ENCODE measurements at regions not wholly inside any gene's neighbourhood (a gene's known extent, or its start where the extent isn't known, plus 50 kb on each side); places are given as distances from the start of the nearest gene placed in this dataset.

- no peak for FAIRE-seq
These were observed 884.6 kb downstream of the TTLL7 start for GRCh38 chr1:83114136-83114834.

GRCh38 chr1:83113652-83114051, 885.3 kb downstream of the TTLL7 start:
- no peak for FAIRE-seq

DNA sequence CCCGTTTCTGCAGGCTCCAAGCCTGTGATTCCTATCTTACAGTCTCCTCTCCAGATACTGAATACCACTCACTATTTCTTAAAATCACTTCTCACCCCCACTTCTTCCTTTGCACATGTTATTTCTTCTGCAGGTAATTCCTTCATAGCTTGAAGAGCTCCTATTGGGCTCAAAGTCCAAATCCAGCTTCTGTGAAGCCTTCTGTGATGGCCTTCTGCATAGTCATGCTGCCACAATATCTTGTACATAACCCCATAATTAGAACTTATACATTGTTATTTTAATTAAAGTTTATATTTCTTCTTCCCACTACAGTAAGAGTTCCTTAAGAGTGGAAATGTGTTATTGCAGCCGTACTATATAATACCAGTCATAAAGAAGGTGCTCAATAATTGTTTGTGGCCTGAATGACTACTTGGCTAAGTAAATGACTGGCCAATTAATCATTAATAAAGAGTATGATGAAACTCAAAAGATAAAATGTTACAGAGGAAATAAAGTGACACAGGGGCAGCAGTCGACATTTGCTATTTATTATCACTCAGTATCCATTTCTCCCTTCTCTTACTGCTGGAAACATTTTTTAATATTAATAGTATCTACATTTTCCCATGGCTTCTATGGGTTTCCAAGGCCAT, 886.6 kb downstream of the TTLL7 start:
- FAIRE-seq, result no peak

DNA sequence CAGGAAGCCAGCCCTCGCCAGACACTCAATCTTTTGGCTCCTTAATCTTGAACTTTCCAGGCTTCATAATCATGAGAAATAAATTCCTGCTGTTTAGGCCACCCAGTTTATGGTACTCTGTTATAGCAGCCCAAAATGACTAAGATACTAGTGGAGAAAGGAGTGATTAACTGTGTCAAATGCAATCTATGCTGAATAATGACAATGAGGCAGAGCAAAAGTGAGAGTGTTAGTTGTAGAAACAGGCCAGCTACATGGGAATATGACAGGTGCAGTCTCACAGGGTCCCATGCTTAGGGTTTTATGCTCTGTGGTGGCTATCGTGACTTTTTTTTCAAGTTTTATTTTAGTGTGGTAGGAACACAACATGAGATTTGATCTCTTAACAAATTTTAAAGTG, 888.8 kb downstream of the TTLL7 start:
- no peak for FAIRE-seq

DNA sequence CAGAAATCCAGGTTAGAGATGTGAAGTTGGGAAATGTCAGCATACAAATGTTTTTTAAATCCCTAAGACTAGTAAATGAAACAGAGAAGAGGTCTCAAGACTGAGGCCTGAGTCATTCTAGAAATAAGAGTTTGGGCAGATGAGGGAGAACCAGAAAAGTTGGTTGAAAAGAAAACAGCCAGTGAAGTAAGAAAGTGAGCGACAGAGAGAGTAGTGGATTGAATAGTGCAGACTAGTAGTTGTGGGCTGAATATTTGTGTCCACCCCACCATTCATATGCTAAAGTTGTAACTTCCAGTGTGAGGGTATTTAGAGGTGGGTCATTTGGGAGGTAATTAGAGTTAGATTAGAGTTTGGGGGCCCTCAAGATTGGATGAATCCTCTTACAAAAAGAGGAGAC, 889.2 kb downstream of the TTLL7 start:
- no peak for FAIRE-seq

GRCh38 chr1:83104558-83104957, 894.4 kb downstream of the TTLL7 start:
- FAIRE-seq, result no peak

DNA sequence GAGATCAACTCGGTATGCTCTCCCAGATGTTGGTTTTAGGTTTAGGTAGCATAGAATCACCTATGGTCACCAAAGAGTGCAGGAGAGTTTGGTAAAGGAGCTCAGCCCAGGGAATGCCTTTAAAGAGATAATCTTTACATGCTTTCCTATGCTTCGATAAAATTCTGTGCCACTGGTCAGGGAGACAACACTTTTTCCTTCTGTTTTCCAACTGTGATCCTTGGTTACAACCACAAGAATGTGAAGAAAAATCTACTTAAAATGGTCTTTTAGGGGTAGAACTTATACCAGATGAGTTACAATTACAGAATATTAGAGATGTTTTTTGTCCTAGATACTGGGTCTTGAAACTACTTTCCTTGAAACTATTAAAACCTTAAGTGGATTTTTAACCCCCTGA, 895.6 kb downstream of the TTLL7 start:
- no peak for FAIRE-seq

GRCh38 chr1:83102630-83103071, 896.3 kb downstream of the TTLL7 start:
- no peak for FAIRE-seq

GRCh38 chr1:83101406-83101805, 897.5 kb downstream of the TTLL7 start:
- no peak for FAIRE-seq

DNA sequence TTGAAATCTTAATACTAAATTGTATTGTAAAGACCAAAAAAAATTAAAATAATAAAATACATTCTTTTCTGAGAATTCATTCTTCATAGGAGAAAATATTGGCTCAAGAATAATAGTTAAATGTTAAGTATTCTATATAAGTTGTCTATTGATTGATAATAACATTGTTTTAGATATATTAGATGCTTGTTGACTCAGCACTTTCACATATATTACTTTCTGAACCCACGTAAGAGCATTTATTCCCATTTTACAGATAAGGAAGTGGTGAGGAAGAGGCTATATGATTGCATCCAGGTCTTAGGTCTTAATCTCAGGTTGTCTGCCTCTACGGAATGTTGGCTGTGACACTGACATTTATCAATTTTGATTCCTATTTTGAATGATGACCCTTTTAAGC, 898.8 kb downstream of the TTLL7 start:
- FAIRE-seq, result no peak

GRCh38 chr1:83098791-83099190, 900.1 kb downstream of the TTLL7 start:
- no peak for FAIRE-seq

- no peak for FAIRE-seq
These were observed 900.8 kb downstream of the TTLL7 start for GRCh38 chr1:83098131-83098530.

GRCh38 chr1:83097715-83098114, 901.2 kb downstream of the TTLL7 start:
- no peak for FAIRE-seq

DNA sequence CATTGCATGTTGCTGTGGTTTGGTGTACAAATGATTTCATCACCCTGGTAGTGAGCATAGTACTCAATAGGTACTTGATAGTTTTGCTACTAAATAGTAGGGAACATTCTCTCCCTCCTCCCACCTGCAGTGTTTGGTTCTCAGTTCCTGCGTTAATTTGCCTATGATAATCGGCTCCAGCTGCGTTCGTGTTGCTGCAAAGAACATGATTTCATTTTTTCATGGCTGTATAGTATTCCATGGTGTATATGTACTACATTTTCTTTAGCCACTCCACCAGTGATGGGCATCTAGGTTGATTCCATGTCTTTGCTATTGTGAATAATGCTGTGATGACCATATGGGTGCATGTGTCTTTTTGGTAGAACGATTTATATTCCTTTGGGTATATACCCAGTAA, 903.4 kb downstream of the TTLL7 start:
- FAIRE-seq, result no peak

DNA sequence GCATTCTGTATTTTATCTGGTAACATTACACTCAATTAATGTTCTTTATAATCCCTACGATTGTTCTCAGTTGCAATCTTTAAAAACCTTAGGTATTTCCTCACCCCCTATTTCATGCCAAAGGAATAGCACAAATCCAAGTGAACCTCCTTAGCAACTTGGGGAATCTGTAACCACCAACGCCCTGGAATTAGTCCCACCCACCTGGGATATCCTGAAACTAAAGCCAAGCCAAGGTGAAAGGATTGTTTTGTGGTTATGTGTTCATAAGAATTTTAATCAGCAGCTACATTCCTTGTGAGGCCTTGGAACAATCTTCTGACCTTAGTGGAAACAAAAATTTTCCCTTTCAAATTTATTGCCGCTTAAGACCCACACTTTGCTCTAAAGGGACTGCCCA, 908.7 kb downstream of the TTLL7 start:
- FAIRE-seq, result no peak

GRCh38 chr1:83087851-83088250, 911.1 kb downstream of the TTLL7 start:
- FAIRE-seq, result no peak

- no peak for FAIRE-seq
These were observed 911.9 kb downstream of the TTLL7 start for GRCh38 chr1:83086986-83087512.

- no peak for FAIRE-seq
These were observed 912.6 kb downstream of the TTLL7 start for GRCh38 chr1:83086346-83086745.

- FAIRE-seq, result peak; percentile 100
These were observed 915.2 kb downstream of the TTLL7 start for GRCh38 chr1:83083589-83084224.

GRCh38 chr1:83077411-83077810, 921.5 kb downstream of the TTLL7 start:
- no peak for FAIRE-seq

DNA sequence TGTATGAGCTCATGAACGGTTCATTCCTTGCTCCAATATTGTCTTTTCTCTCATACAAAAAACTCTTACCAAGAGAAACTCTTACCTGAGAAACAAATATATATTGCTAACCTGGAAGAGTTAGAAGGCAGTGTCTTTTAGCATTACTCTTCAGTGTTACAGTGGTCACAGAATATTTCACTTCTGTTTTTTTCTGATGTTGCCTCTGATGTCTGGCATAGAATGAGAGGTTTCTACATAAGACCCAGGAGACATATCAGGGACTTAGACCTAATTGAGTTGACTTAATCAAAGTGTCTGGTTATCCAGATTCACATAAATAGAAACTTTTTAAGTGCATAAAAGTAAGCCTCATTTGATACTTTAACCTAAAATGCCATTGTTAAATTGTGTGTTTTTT, 923.8 kb downstream of the TTLL7 start:
- no peak for FAIRE-seq

GRCh38 chr1:83067954-83068353, 931.0 kb downstream of the TTLL7 start:
- no peak for FAIRE-seq

DNA sequence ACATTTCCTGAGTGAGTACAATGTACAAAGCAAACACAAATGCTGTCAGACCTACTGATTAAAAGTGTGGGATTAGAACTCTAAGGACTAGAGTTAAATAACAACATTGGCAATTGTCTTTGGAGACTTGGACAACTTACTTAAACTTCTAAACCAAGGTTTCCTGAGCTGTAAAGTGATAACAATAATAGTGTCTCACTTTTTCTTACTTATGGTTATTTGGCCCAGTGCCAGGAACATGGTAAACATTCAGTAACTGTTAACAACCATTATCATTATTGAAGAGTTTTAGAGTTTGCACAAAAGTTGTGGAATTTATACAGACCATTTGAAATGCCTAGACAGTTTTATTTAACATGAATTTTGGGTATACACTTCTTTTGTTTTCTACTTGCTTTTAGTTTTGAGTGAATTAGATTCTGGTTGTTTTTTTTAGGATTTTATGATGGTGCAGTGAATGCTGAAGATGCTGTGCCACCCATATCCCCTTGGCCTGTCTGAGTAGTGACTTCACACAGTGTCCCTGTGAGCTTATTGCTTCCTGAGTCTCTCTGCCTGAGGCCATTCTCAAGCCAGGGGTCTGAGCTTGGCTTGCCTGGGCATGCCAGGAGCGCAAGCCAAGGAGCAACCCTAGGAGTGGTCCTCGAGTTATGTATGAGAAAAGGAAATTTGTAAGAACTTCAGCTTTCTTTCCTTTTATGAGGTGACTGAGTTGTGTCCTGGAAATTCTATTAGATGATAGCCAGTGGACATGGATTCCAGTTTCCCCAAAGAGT, 932.8 kb downstream of the TTLL7 start:
- no peak for FAIRE-seq
